ENCODE measurements at regions not wholly inside any gene's neighbourhood (a gene's known extent, or its start where the extent isn't known, plus 50 kb on each side); places are given as distances from the start of the nearest gene placed in this dataset.

GRCh38 chr4:184313702-184314659 lies 96.3 kb upstream of the ENPP6 start:
- TF ChIP-seq POLR2A (IDR thresholded peaks at IDR 0.05) (peak in 1 of 4 donors; percentile 7), CTCF (IDR thresholded peaks at IDR 0.05) (no peak), EP300 (IDR thresholded peaks at IDR 0.05) (no peak), POLR2AphosphoS5 (IDR thresholded peaks at IDR 0.05) (no peak)
